ENCODE measurements at regions not wholly inside any gene's neighbourhood (a gene's known extent, or its start where the extent isn't known, plus 50 kb on each side); places are given as distances from the start of the nearest gene placed in this dataset.

DNA sequence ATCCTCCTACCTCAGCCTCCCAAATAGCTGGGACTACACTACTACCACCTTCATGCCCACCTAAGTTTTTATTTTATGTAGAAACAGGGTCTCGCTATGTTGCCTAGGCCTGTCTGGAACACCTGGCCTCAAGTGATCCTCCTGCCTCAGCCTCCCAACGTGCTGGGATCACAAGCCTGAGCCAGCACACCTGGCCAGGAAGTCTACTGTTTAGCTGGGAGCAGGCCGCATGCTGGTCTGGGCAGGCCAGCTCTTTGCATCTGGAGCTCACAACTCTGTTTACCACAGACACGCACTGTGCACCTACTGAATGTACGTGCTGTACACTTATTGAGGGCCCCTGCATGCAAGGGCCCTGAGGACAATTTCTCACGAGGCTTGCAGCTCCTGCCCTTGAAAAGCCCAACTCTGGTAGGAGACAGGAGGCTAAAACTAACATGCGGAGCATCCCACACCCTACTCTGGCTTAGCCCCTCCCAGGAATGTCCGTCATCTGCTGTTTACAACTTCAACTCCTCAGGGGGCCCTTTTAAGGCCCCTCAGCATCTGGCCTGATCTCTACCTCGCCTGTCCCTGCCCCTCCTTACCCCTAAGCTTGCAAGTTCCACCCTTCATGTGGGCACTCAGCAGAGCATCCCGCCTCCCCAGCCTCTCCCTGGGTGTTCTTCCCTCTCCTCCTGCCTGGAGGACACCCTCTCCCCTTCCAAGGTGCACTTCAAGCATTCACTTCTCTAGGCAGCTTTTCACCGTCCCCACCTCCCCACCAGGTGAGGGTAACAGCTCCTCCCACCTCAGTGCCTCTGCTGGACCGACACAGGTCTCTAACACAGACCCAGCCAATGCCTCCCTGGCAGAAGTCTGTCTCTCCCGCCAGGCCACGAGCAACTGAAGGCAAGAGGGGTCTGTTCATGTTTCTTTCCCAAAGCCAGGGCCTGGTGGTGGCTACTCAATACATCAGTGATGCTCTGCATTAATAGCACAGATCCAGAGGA is 114.2 kb upstream of the UQCRFS1 start:
- TF ChIP-seq, protein P1, sequence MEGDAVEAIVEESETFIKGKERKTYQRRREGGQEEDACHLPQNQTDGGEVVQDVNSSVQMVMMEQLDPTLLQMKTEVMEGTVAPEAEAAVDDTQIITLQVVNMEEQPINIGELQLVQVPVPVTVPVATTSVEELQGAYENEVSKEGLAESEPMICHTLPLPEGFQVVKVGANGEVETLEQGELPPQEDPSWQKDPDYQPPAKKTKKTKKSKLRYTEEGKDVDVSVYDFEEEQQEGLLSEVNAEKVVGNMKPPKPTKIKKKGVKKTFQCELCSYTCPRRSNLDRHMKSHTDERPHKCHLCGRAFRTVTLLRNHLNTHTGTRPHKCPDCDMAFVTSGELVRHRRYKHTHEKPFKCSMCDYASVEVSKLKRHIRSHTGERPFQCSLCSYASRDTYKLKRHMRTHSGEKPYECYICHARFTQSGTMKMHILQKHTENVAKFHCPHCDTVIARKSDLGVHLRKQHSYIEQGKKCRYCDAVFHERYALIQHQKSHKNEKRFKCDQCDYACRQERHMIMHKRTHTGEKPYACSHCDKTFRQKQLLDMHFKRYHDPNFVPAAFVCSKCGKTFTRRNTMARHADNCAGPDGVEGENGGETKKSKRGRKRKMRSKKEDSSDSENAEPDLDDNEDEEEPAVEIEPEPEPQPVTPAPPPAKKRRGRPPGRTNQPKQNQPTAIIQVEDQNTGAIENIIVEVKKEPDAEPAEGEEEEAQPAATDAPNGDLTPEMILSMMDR (IDR thresholded peaks at IDR 0.05), result no peak
- TF ChIP-seq, protein P2, sequence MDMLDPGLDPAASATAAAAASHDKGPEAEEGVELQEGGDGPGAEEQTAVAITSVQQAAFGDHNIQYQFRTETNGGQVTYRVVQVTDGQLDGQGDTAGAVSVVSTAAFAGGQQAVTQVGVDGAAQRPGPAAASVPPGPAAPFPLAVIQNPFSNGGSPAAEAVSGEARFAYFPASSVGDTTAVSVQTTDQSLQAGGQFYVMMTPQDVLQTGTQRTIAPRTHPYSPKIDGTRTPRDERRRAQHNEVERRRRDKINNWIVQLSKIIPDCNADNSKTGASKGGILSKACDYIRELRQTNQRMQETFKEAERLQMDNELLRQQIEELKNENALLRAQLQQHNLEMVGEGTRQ (IDR thresholded peaks at IDR 0.05; ENCODE audit: borderline replicate concordance, low read depth, low read length), result no peak
- TF ChIP-seq POLR2AphosphoS5 (IDR thresholded peaks at IDR 0.05; ENCODE audit: low read depth, low read length), result no peak
- no peak for TF ChIP-seq EZH2phosphoT487 (IDR thresholded peaks at IDR 0.05; ENCODE audit: borderline replicate concordance, low read depth)
- TF ChIP-seq NRF1 (IDR thresholded peaks at IDR 0.05; ENCODE audit: low read depth, low read length), result no peak
- TF ChIP-seq NFIC (IDR thresholded peaks at IDR 0.05; ENCODE audit: borderline replicate concordance), result no peak
- TF ChIP-seq TCF12 (IDR thresholded peaks at IDR 0.05), result no peak
- no peak for TF ChIP-seq MXI1 (IDR thresholded peaks at IDR 0.05; ENCODE audit: low read depth, low read length)
- no peak for TF ChIP-seq TAF1 (IDR thresholded peaks at IDR 0.05; ENCODE audit: borderline replicate concordance, low read depth, low read length)
- TF ChIP-seq RAD21 (IDR thresholded peaks at IDR 0.05; ENCODE audit: low read length), result no peak
- TF ChIP-seq, protein P3, sequence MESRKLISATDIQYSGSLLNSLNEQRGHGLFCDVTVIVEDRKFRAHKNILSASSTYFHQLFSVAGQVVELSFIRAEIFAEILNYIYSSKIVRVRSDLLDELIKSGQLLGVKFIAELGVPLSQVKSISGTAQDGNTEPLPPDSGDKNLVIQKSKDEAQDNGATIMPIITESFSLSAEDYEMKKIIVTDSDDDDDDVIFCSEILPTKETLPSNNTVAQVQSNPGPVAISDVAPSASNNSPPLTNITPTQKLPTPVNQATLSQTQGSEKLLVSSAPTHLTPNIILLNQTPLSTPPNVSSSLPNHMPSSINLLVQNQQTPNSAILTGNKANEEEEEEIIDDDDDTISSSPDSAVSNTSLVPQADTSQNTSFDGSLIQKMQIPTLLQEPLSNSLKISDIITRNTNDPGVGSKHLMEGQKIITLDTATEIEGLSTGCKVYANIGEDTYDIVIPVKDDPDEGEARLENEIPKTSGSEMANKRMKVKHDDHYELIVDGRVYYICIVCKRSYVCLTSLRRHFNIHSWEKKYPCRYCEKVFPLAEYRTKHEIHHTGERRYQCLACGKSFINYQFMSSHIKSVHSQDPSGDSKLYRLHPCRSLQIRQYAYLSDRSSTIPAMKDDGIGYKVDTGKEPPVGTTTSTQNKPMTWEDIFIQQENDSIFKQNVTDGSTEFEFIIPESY (IDR thresholded peaks at IDR 0.05; ENCODE audit: borderline replicate concordance, low read depth), result no peak
- TF ChIP-seq RFX5 (IDR thresholded peaks at IDR 0.05; ENCODE audit: low read length), result no peak
- no peak for TF ChIP-seq EP300 (IDR thresholded peaks at IDR 0.05; ENCODE audit: borderline replicate concordance in 1 of 2, low read depth in 1 of 2, low read length in 1 of 2)

Measured in SK-N-SH (cell line).